ENCODE measurements at regions not wholly inside any gene's neighbourhood (a gene's known extent, or its start where the extent isn't known, plus 50 kb on each side); places are given as distances from the start of the nearest gene placed in this dataset.

DNA sequence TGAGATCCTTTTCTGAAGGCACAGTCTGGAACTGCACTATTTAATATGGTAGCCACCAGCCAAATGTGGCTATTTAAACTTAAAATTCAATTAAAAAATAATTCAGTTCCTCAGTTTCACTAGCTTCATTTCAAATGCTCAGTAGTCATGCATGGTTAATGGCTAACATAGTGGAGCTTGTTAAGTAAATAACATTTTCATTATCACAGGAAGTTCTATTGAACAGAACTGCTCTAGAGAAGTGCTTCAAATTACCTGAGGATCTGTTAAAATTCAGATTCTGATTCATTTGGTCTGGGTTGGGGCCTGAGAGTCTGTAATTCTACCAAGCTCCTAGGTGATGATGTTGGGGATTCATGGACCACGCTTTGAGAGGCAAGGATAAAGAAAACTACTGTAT, 109.6 kb upstream of the THRB start:
- TF ChIP-seq GATA2 (IDR thresholded peaks at IDR 0.05; ENCODE audit: low read depth, low read length) = no peak
- TF ChIP-seq GATA3 (IDR thresholded peaks at IDR 0.05; ENCODE audit: low read depth, low read length) = no peak
